PFSK-1 (cell line): ENCODE measurements at regions not wholly inside any gene's neighbourhood (a gene's known extent, or its start where the extent isn't known, plus 50 kb on each side); places are given as distances from the start of the nearest gene placed in this dataset.

Source experiments
- POLR2AphosphoS5 ChIP-seq: IDR thresholded peaks from 2 replicates; pipeline ENCODE4 v1.6.1; 2012; ENCODE audit warnings: low read depth, mild to moderate bottlenecking, control low read depth, low read length, moderate library complexity
- TAF1 ChIP-seq: IDR thresholded peaks from 2 replicates; pipeline ENCODE4 v1.6.1; 2012; ENCODE audit warnings: low read length, control low read depth, borderline replicate concordance; ENCODE audit not compliant: insufficient read depth

GRCh38 chr18:29873211-29873610 lies 1169.3 kb downstream of the DSC3 start:
- no peak for TF ChIP-seq POLR2AphosphoS5
- TF ChIP-seq TAF1: no peak
